Peyer's patch (tissue), 4 donors: ENCODE measurements at regions not wholly inside any gene's neighbourhood (a gene's known extent, or its start where the extent isn't known, plus 50 kb on each side); places are given as distances from the start of the nearest gene placed in this dataset.

Source experiments
- DNase-seq, 3 donors: peaks; one replicate each; pipeline ENCODE4 v3.0.0-alpha.2; 2017 to 2019
- H3K27ac ChIP-seq, 4 donors: fragments of 200-600 bp; sonication (generic); one replicate each; pipeline ENCODE4 v1.5.1; 2016 to 2019
- H3K27me3 ChIP-seq, 2 donors: fragments of 200-600 bp; sonication (generic); one replicate each; pipeline ENCODE4 v1.5.1; 2019
- H3K36me3 ChIP-seq, 3 donors: fragments of 200-600 bp; sonication (generic); one replicate each; pipeline ENCODE4 v1.5.1; 2016 to 2019
- H3K4me1 ChIP-seq, 4 donors: fragments of 200-600 bp; sonication (generic); one replicate each; pipeline ENCODE4 v1.5.1; 2016 to 2019
- H3K4me3 ChIP-seq, 4 donors: fragments of 200-600 bp; sonication (generic); 1 replicate in 3 of 4; 2 replicates in 1 of 4; pipeline ENCODE4 v1.5.1; 2016 to 2019; ENCODE audit warnings: mild to moderate bottlenecking in 1 of 4
- H3K9me3 ChIP-seq, 4 donors: fragments of 200-600 bp; sonication (generic); one replicate each; pipeline ENCODE4 v1.5.1; 2016 to 2019; ENCODE audit warnings: mild to moderate bottlenecking in 1 of 4
- CTCF ChIP-seq, 6 experiments: fragments of 450-650 bp in 4 of 6; fragments of 200-600 bp in 2 of 6; sonication (generic) in 1 of 6; IDR thresholded peaks; one replicate each; pipeline ENCODE4 v1.5.1; 2017 to 2019; ENCODE audit warnings: antibody characterized with exemption in 6 of 6, mild to moderate bottlenecking in 3 of 6, moderate library complexity in 1 of 6
- POLR2A ChIP-seq, 2 donors: fragments of 450-650 bp; IDR thresholded peaks; one replicate each; pipeline ENCODE4 v1.5.1; 2017; ENCODE audit warnings: antibody characterized with exemption in 2 of 2, mild to moderate bottlenecking in 2 of 2, moderate library complexity in 2 of 2

GRCh38 chr12:87152841-87153528 lies 876.2 kb downstream of the C12orf50 start:
- no peak for TF ChIP-seq CTCF (IDR thresholded peaks at IDR 0.05)
- TF ChIP-seq POLR2A (IDR thresholded peaks at IDR 0.05), result no peak
- DNase-seq, result no peak
- Histone ChIP-seq H3K27ac (no peak overlapping the region), H3K4me1 (no peaks in the 10 kb centered on the region), H3K36me3 (no peaks in the 10 kb centered on the region), H3K4me3 (no peak overlapping the region), H3K27me3 (no peaks in the 10 kb centered on the region), H3K9me3 (no peaks in the 10 kb centered on the region)

GRCh38 chr12:87152075-87152474 lies 877.1 kb downstream of the C12orf50 start:
- Histone ChIP-seq H3K27ac (no peak overlapping the region), H3K9me3 (no peaks in the 10 kb centered on the region), H3K4me3 (no peak overlapping the region)

GRCh38 chr12:87150969-87151662 lies 878.1 kb downstream of the C12orf50 start:
- Histone ChIP-seq H3K4me1 (no peaks in the 10 kb centered on the region), H3K9me3 (no peaks in the 10 kb centered on the region), H3K27me3 (no peaks in the 10 kb centered on the region), H3K4me3 (no peak overlapping the region), H3K36me3 (no peaks in the 10 kb centered on the region), H3K27ac (no peak overlapping the region)
- DNase-seq, result no peak
- TF ChIP-seq POLR2A (IDR thresholded peaks at IDR 0.05) (no peak), CTCF (IDR thresholded peaks at IDR 0.05) (no peak)

More at GRCh38 chr12:87152075-87152474, 877.1 kb downstream of the C12orf50 start:
- no peaks in the 10 kb centered on the region for H3K36me3 ChIP-seq
- no peaks in the 10 kb centered on the region for H3K4me1 ChIP-seq
- H3K27me3 ChIP-seq, result no peaks in the 10 kb centered on the region
- no peak for DNase-seq
- TF ChIP-seq CTCF (IDR thresholded peaks at IDR 0.05) (no peak), POLR2A (IDR thresholded peaks at IDR 0.05) (no peak)

- DNase-seq, result no peak
Measured at GRCh38 chr12:87142342-87142741, 886.2 kb upstream of the MGAT4C start.

GRCh38 chr12:87141091-87141490 lies 884.9 kb upstream of the MGAT4C start:
- no peak for TF ChIP-seq POLR2A (IDR thresholded peaks at IDR 0.05)
- no peak for TF ChIP-seq CTCF (IDR thresholded peaks at IDR 0.05)
- no peaks in the 10 kb centered on the region for H3K27me3 ChIP-seq
- H3K4me3 ChIP-seq, result no peak overlapping the region
- no peak overlapping the region for H3K27ac ChIP-seq
- H3K9me3 ChIP-seq, result no peaks in the 10 kb centered on the region
- no peaks in the 10 kb centered on the region for H3K36me3 ChIP-seq
- no peak for DNase-seq
- H3K4me1 ChIP-seq, result no peaks in the 10 kb centered on the region

More at GRCh38 chr12:87142342-87142741, 886.2 kb upstream of the MGAT4C start:
- H3K36me3 ChIP-seq, result no peaks in the 10 kb centered on the region
- no peaks in the 10 kb centered on the region for H3K9me3 ChIP-seq
- H3K4me1 ChIP-seq, result no peaks in the 10 kb centered on the region
- TF ChIP-seq CTCF (IDR thresholded peaks at IDR 0.05) (no peak), POLR2A (IDR thresholded peaks at IDR 0.05) (no peak)
- H3K4me3 ChIP-seq, result no peak overlapping the region
- H3K27ac ChIP-seq, result no peak overlapping the region
- H3K27me3 ChIP-seq, result no peaks in the 10 kb centered on the region
